ENCODE measurements at regions not wholly inside any gene's neighbourhood (a gene's known extent, or its start where the extent isn't known, plus 50 kb on each side); places are given as distances from the start of the nearest gene placed in this dataset.

GRCh38 chr3:103918336-103918735 lies 1448.4 kb upstream of the ALCAM start:
- ATAC-seq: no peak
- no peak overlapping the region for H3K4me3 ChIP-seq

GRCh38 chr3:103919327-103919726 lies 1447.4 kb upstream of the ALCAM start:
- DNase-seq: no peak
- intact Hi-C loops (cut with DNase I): no loop called here
- TF ChIP-seq, protein P1, sequence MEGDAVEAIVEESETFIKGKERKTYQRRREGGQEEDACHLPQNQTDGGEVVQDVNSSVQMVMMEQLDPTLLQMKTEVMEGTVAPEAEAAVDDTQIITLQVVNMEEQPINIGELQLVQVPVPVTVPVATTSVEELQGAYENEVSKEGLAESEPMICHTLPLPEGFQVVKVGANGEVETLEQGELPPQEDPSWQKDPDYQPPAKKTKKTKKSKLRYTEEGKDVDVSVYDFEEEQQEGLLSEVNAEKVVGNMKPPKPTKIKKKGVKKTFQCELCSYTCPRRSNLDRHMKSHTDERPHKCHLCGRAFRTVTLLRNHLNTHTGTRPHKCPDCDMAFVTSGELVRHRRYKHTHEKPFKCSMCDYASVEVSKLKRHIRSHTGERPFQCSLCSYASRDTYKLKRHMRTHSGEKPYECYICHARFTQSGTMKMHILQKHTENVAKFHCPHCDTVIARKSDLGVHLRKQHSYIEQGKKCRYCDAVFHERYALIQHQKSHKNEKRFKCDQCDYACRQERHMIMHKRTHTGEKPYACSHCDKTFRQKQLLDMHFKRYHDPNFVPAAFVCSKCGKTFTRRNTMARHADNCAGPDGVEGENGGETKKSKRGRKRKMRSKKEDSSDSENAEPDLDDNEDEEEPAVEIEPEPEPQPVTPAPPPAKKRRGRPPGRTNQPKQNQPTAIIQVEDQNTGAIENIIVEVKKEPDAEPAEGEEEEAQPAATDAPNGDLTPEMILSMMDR (IDR thresholded peaks at IDR 0.05): no peak
- no peak for ATAC-seq
- Histone ChIP-seq H3K4me3 (no peak overlapping the region), H3K9me3 (no peaks in the 10 kb centered on the region), H3K27me3 (no peaks in the 10 kb centered on the region), H3K27ac (no peak overlapping the region), H3K36me3 (no peaks in the 10 kb centered on the region), H3K4me1 (no peaks in the 10 kb centered on the region)

More at GRCh38 chr3:103918336-103918735, 1448.4 kb upstream of the ALCAM start:
- intact Hi-C loops (cut with DNase I): no loop called here
- no peaks in the 10 kb centered on the region for H3K9me3 ChIP-seq
- TF ChIP-seq, protein P1 (IDR thresholded peaks at IDR 0.05): no peak
- no peak for DNase-seq
- no peak overlapping the region for H3K27ac ChIP-seq
- no peaks in the 10 kb centered on the region for H3K27me3 ChIP-seq
- no peaks in the 10 kb centered on the region for H3K4me1 ChIP-seq
- no peaks in the 10 kb centered on the region for H3K36me3 ChIP-seq

DNA sequence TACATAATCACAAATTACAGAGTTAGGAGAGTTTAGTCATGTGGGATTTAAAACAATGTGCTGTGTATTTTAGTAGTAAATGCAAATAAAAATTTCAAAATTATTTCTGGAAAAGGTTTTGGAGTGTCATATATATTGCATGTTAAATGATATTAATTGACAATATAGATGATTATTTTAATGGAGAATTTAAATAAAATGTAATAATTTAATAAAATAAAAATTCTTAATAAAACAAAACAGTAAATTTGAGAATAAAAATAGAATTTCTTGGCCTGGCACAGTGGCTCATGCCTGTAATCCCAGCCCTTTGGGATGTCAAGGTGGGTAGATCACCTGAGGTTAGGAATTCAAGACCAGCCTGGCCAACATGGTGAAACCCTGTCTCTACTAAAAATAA lies 1442.8 kb upstream of the ALCAM start:
- intact Hi-C loops (cut with DNase I): no loop called here
- no peaks in the 10 kb centered on the region for H3K4me1 ChIP-seq
- TF ChIP-seq, protein P1 (IDR thresholded peaks at IDR 0.05): no peak
- no peaks in the 10 kb centered on the region for H3K9me3 ChIP-seq
- ATAC-seq (no peak), DNase-seq (no peak)
- H3K27me3 ChIP-seq: no peaks in the 10 kb centered on the region
- no peak overlapping the region for H3K27ac ChIP-seq
- no peaks in the 10 kb centered on the region for H3K36me3 ChIP-seq
- H3K4me3 ChIP-seq: no peak overlapping the region

DNA sequence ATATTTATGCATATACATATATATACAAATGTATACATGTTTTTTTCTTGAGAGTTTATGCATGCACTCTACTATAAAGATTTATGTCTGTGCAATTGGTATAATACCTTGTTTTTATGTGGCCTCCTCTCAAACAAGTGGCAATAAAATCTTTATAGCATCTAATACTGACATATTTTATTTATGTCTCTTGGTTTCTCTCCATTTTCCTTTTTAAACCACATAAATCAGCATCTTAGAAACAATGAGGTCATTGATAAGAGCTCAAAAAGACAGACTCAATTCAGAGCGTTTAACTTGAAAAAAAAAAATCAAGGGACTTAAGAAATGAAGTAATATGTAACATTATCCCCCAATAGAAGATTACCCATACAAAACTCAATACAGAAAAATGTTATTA lies 1442.2 kb upstream of the ALCAM start:
- H3K9me3 ChIP-seq: no peaks in the 10 kb centered on the region
- DNase-seq (no peak), ATAC-seq (no peak)
- no peak overlapping the region for H3K4me3 ChIP-seq
- no peaks in the 10 kb centered on the region for H3K27me3 ChIP-seq
- no peaks in the 10 kb centered on the region for H3K36me3 ChIP-seq
- H3K4me1 ChIP-seq: no peaks in the 10 kb centered on the region
- TF ChIP-seq, protein P1 (IDR thresholded peaks at IDR 0.05): no peak
- intact Hi-C loops (cut with DNase I): no loop called here
- H3K27ac ChIP-seq: no peak overlapping the region

DNA sequence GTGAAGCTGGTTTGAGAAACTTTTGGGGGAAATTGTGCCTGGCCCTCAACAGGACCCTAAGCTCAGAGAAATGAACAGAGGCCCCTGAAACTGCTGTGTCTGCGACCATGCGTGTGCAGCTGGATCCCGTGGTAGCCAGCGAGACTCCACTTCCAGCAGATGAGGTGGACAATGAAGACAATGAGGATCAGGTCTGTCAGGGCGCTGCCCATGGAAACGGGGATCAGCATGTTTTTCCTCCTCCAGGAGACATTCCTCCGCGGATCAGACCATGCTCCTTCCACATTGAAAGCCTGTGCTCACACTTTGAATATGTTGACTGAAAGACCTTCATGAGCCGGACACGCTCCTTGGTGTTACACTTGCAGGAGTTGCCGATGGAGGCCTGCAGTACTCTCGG lies 1439.8 kb upstream of the ALCAM start:
- H3K4me3 ChIP-seq: no peak overlapping the region
- no peaks in the 10 kb centered on the region for H3K27me3 ChIP-seq
- TF ChIP-seq, protein P1 (IDR thresholded peaks at IDR 0.05): no peak
- H3K9me3 ChIP-seq: no peaks in the 10 kb centered on the region
- intact Hi-C loops (cut with DNase I): no loop called here
- H3K27ac ChIP-seq: no peak overlapping the region
- H3K4me1 ChIP-seq: no peaks in the 10 kb centered on the region
- ATAC-seq (no peak), DNase-seq (peak; percentile 42)
- no peaks in the 10 kb centered on the region for H3K36me3 ChIP-seq

DNA sequence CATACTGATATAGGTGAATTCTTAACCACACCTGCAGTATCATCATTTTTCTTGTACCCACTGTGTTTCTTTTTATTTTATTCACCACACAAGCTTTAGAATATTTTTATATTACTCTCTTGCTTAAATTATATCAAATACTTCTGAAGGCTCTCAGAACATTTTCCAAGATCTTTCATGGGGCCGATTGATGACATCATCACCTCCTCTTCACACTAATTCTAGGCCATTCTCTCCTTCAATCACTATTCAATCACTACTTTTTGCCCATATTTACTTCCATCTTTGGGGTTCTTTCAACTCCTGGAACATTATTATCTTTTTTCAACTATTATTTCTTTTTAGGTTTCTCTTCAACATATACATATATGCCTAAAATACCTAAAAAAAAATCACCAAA lies 1438.8 kb upstream of the ALCAM start:
- no peak overlapping the region for H3K27ac ChIP-seq
- H3K4me1 ChIP-seq: no peaks in the 10 kb centered on the region
- H3K36me3 ChIP-seq: no peaks in the 10 kb centered on the region
- DNase-seq (no peak), ATAC-seq (no peak)
- no peak overlapping the region for H3K4me3 ChIP-seq
- H3K9me3 ChIP-seq: peaks cover 2% of the 10 kb centered on the region
- H3K27me3 ChIP-seq: no peaks in the 10 kb centered on the region
- TF ChIP-seq, protein P1 (IDR thresholded peaks at IDR 0.05): no peak
- intact Hi-C loops (cut with DNase I): no loop called here

All from upper lobe of right lung (tissue), 1 donor.